OCI-LY7 (cell line): ENCODE measurements at regions not wholly inside any gene's neighbourhood (a gene's known extent, or its start where the extent isn't known, plus 50 kb on each side); places are given as distances from the start of the nearest gene placed in this dataset.
"Not testable (repeated sequence)": the region's sequence is repeated elsewhere in the genome, so short reads cannot be mapped to it uniquely, and the experiment has no call there.

ENCODE experiments used
- BruUV-seq: library from RNA; stranded (reverse); fragments of 400-500 nt; replicated peaks from 2 replicates; lab custom pipeline; 2021; lab: Mats Ljungman, UMichigan
- CTCF ChIA-PET: fragments of 300-600 bp; sonication (Branson Sonifier 250); formaldehyde crosslinking; loops from one replicate; lab custom pipeline; 2022; ENCODE audit warnings: antibody characterized with exemption; ENCODE audit not compliant: unreplicated experiment; lab: Charles Lee
- POLR2A ChIA-PET: fragments of 300-600 bp; sonication (Branson Sonifier 250); formaldehyde crosslinking; loops from one replicate; lab custom pipeline; 2022; ENCODE audit warnings: antibody characterized with exemption; lab: Charles Lee
- DNase-seq: peaks from one replicate; pipeline ENCODE4 v3.0.0-alpha.2; 2015; ENCODE audit warnings: low spot score
- H2AFZ ChIP-seq: fragments of 200-600 bp; sonication (generic), shearing (Covaris generic); 2 replicates; pipeline ENCODE4 v1.6.1; 2014; ENCODE audit warnings: mild to moderate bottlenecking, antibody characterized with exemption, low read length, moderate library complexity
- H3K27ac ChIP-seq: fragments of 200-600 bp; sonication (generic); 2 replicates; pipeline ENCODE4 v1.5.1; 2014; ENCODE audit warnings: mixed run types, low read depth, mild to moderate bottlenecking, moderate library complexity, low read length, inconsistent platforms; ENCODE audit not compliant: poor library complexity, severe bottlenecking
- H3K36me3 ChIP-seq: fragments of 200-600 bp; sonication (generic); 2 replicates; pipeline ENCODE4 v1.6.1; 2014; ENCODE audit warnings: mild to moderate bottlenecking, antibody characterized with exemption, low read length, moderate library complexity, mixed read lengths; ENCODE audit not compliant: insufficient read depth
- H3K4me1 ChIP-seq: fragments of 200-600 bp; sonication (generic); 2 replicates; pipeline ENCODE4 v1.5.1; 2014; ENCODE audit warnings: mild to moderate bottlenecking, low read length; ENCODE audit not compliant: insufficient read depth, poor library complexity, severe bottlenecking
- H3K4me2 ChIP-seq: fragments of 200-600 bp; sonication (generic); 2 replicates; pipeline ENCODE4 v1.6.1; 2014; ENCODE audit warnings: mild to moderate bottlenecking, low read length
- H3K4me3 ChIP-seq: fragments of 200-600 bp; sonication (generic); 2 replicates; pipeline ENCODE4 v1.5.1; 2014; ENCODE audit warnings: mild to moderate bottlenecking, low read depth, low read length; ENCODE audit not compliant: poor library complexity, severe bottlenecking
- H3K79me2 ChIP-seq: fragments of 200-600 bp; sonication (generic); 2 replicates; pipeline ENCODE4 v1.6.1; 2016; ENCODE audit warnings: low read depth, mild to moderate bottlenecking, low read length, moderate library complexity, mixed read lengths; ENCODE audit not compliant: insufficient read depth
- H3K9me2 ChIP-seq: fragments of 200-600 bp; sonication (generic); 2 replicates; pipeline ENCODE4 v1.6.1; 2016; ENCODE audit warnings: mild to moderate bottlenecking, low read length, mixed read lengths; ENCODE audit not compliant: insufficient read depth
- H3K9me3 ChIP-seq: fragments of 200-600 bp; sonication (generic); 2 replicates; pipeline ENCODE4 v1.6.1; 2014; ENCODE audit warnings: mild to moderate bottlenecking, mixed run types, low read length, mixed read lengths
- H4K20me1 ChIP-seq: fragments of 200-600 bp; sonication (generic); 2 replicates; pipeline ENCODE4 v1.6.1; 2014; ENCODE audit warnings: mild to moderate bottlenecking, antibody characterized with exemption, low read length, moderate library complexity, mixed read lengths; ENCODE audit not compliant: insufficient read depth
- EZH2phosphoT487 ChIP-seq: fragments of 200-600 bp; sonication (generic); IDR thresholded peaks from 2 replicates; pipeline ENCODE4 v1.6.1; 2018; ENCODE audit warnings: low read depth, borderline replicate concordance, mild to moderate bottlenecking, mixed run types, antibody characterized with exemption, low read length, moderate library complexity, mixed read lengths
- intact Hi-C: fragments of 100-400 bp; cut with micrococcal nuclease; formaldehyde crosslinking; loops from one replicate; pipeline ENCODE4 v1.10.0; 2022; ENCODE audit not compliant: unreplicated experiment
- TF ChIP-seq, protein P1 (sequence below): fragments of 200-600 bp; sonication (generic); conservative IDR thresholded peaks from 2 replicates; pipeline ENCODE4 v1.5.1; 2014; ENCODE audit warnings: mild to moderate bottlenecking, antibody characterized with exemption, low read length, moderate library complexity, mixed read lengths

DNA sequence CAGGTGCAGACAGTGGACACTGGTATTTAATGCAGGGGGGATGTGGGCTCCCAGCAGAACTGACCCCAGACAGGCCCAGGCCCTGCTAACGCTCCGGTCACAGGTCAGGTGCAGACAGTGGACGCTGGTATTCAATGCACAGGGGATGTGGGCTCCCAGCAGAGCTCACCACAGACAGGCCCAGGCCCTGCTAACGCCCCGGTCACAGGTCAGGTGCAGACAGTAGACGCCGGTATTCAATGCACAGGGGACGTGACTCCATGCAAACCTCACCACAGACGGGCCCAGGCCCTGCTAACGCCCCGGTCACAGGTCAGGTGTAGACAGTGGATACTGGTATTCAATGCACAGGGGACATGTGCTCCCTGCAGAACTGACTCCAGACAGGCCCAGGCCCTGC, 98.0 kb downstream of the SHOX start:
- intact Hi-C loops, H3K27ac ChIP-seq, H4K20me1 ChIP-seq, H3K4me3 ChIP-seq, H3K79me2 ChIP-seq, H3K36me3 ChIP-seq, H2AFZ ChIP-seq, H3K9me2 ChIP-seq, CTCF ChIA-PET, H3K9me3 ChIP-seq, BruUV-seq, H3K4me2 ChIP-seq, H3K4me1 ChIP-seq, DNase-seq, POLR2A ChIA-PET: not testable (repeated sequence)

DNA sequence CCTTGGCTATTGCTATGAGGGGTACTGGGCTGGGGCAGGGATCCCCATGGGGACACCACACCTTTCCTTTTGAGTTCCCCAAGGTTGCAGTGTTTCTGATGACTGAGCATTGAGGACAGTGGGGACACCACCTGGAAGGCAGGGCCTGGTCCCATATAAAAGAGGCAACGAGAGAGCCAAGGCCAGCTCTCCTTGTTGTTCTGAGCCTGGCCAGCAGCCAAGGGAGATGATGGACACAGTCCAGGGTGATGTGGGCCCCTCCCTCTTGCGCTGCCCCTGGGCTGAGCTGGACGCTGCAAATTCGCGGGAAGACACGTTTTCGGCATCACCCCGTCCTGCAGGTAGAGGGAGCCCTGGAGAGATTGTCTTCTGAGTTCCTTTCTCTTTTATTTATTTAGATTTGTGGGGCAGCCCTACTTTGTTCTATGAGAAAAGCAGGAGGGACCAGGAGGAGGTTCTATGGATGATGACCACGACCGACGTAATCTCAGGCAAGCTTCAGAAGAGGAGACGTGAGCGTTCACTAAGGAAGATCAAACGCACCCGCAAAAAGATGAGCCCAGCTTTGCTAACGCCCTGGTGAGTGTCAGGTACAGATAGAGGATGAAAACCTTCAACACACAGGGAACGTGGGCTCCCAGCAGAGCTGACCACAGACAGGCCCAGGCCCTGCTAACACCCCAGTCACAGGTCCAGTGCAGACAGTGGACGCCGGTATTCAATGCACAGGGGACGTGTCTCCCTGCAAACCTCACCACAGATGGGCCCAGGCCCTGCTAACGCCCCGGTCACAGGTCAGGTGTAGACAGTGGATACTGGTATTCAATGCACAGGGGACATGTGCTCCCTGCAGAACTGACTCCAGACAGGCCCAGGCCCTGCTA, 97.4 kb downstream of the SHOX start:
- Histone ChIP-seq H4K20me1 (no peaks in the 10 kb centered on the region), H3K4me2 (no peak overlapping the region), H3K4me3 (no peak overlapping the region), H2AFZ (no peak overlapping the region), H3K9me3 (0 out of 2 replicates have a peak, but pooled peaks cover 6% of the 10 kb centered on the region), H3K4me1 (no peaks in the 10 kb centered on the region), H3K79me2 (no peaks in the 10 kb centered on the region), H3K9me2 (no peaks in the 10 kb centered on the region), H3K27ac (no peak overlapping the region), H3K36me3 (no peaks in the 10 kb centered on the region)
- ChIA-PET CTCF (no interaction called here), POLR2A (no interaction called here)
- DNase-seq, result no peak
- no peak for TF ChIP-seq EZH2phosphoT487
- TF ChIP-seq, protein P1, sequence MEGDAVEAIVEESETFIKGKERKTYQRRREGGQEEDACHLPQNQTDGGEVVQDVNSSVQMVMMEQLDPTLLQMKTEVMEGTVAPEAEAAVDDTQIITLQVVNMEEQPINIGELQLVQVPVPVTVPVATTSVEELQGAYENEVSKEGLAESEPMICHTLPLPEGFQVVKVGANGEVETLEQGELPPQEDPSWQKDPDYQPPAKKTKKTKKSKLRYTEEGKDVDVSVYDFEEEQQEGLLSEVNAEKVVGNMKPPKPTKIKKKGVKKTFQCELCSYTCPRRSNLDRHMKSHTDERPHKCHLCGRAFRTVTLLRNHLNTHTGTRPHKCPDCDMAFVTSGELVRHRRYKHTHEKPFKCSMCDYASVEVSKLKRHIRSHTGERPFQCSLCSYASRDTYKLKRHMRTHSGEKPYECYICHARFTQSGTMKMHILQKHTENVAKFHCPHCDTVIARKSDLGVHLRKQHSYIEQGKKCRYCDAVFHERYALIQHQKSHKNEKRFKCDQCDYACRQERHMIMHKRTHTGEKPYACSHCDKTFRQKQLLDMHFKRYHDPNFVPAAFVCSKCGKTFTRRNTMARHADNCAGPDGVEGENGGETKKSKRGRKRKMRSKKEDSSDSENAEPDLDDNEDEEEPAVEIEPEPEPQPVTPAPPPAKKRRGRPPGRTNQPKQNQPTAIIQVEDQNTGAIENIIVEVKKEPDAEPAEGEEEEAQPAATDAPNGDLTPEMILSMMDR, result peak; percentile 68
- intact Hi-C loops, result no loop called here
- BruUV-seq, result no TSS peak

DNA sequence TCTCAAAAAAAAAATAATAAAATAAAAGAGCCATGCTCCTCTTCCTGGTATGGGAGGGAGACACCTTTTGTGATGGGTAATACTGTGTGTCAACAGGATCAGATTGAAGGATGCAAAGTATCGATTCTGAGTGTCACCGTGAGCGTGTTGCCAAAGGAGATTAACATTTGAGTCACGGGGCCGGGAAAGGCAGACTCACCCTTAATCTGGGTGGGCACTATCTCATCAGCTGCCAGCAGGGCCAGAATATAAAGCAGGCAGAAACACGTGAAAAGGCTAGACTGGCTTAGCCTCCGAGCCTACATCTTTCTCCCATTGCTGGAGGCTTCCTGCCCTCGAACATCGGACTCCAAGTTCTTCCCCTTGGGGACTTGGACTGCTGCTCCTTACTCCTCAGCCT, 95.4 kb downstream of the SHOX start:
- POLR2A ChIA-PET, result no interaction called here
- Histone ChIP-seq H3K27ac (no peak overlapping the region), H3K4me2 (no peak overlapping the region)

More for the DNA sequence above, 95.4 kb downstream of the SHOX start:
- CTCF ChIA-PET, result no interaction called here
- Histone ChIP-seq H3K36me3 (no peaks in the 10 kb centered on the region), H4K20me1 (no peaks in the 10 kb centered on the region), H3K79me2 (no peaks in the 10 kb centered on the region), H3K4me3 (no peak overlapping the region), H3K4me1 (no peaks in the 10 kb centered on the region), H3K9me2 (no peaks in the 10 kb centered on the region), H3K9me3 (0 out of 2 replicates have a peak, but pooled peaks cover 6% of the 10 kb centered on the region), H2AFZ (no peak overlapping the region)
- intact Hi-C loops, result no loop called here
- no peak for DNase-seq
- no TSS peak for BruUV-seq
- no peak for TF ChIP-seq EZH2phosphoT487
- TF ChIP-seq, protein P1, result no peak
